SHP77 (cell line): ENCODE measurements at regions not wholly inside any gene's neighbourhood (a gene's known extent, or its start where the extent isn't known, plus 50 kb on each side); places are given as distances from the start of the nearest gene placed in this dataset.
"Not testable (repeated sequence)": the region's sequence is repeated elsewhere in the genome, so short reads cannot be mapped to it uniquely, and the experiment has no call there.

Experiments used
- DNase-seq, 2 experiments: peaks; one replicate each; lab custom pipeline; 2025; lab: John Stamatoyannopoulos, UW

DNA sequence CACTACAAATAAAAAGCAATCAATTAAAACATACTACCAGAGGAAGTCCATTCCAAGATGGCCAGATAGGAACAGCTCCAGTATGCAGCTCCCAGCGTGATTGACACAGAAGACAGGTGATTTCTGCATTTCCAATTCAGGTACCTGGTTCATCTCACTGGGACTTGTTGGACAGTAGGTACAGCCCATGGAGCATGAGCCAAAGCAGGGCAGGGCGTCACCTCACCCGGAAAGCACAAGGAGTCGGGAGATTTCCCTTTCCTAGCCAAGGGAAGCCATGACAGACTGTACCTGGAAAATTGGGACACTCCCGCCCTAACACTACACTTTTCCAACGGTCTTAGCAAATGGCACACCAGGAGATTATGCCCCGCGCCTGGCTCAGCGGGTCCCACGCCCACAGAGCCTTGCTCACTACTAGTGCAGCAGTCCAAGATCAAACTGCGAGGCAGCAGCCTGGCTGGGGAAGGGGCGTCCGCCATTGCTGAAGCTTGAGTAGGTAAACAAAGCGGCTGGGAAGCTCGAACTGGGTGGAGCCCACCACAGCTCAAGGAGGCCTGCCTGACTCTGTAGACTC is 106.0 kb downstream of the BUD13 start:
- not testable (repeated sequence) for DNase-seq

DNA sequence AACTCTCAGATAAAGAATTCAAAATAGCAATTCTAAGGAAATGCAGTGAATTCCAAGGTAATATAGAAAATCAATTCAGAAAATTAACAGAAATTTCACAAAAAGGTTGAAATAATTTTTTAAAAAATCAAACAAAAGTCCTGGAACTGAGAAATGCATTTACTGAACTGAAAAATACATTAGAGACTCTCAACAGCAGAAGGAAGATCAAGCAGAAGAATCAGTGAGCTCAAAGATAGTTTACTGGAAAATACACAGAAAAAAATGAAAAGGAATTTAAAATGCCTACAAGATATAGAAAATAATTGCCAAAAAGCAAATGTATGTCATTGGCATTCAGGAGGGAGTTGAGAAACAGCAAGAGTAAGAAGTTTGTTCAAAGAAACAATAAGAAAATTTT is 107.3 kb downstream of the BUD13 start:
- no peak for DNase-seq

DNA sequence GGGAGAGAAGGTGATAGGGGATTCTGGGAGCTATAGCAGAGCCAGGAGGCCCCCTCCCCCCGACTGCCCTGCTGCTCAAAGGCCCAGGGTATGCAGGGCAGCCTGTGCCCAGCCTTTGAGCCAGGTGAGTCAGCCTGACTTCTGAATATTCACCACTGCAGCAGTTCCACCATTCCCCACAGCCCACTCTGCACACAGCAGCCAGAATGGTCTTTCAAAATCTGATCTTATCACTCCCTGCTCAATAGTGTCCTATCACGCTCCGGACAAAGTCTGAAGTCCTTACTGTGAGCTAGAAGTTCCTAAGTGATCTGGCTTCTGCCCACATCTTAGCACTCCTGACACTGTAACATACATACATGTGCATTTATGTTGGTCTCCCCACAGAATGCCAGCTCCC is 111.7 kb downstream of the BUD13 start:
- no peak for DNase-seq

DNA sequence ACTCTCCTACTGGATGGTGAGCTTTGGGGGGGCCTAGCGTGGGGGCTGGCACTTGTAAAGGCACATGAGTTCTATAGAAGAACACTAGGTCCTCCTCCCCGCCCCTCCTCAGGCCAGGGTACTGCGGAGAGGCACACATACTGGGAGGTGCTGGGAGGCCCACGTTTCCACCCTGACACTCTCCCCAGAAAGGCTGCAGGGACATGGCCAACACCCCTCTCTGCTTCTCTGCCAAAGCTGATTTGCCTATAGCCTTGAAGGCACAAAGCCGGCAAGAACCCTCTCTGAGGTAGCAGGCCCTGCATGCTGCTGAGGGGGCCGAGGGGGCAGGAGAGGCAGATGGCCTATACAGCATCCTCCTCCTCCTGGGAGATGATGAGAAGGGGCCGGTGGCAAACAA is 112.8 kb downstream of the BUD13 start:
- DNase-seq = no peak

DNA sequence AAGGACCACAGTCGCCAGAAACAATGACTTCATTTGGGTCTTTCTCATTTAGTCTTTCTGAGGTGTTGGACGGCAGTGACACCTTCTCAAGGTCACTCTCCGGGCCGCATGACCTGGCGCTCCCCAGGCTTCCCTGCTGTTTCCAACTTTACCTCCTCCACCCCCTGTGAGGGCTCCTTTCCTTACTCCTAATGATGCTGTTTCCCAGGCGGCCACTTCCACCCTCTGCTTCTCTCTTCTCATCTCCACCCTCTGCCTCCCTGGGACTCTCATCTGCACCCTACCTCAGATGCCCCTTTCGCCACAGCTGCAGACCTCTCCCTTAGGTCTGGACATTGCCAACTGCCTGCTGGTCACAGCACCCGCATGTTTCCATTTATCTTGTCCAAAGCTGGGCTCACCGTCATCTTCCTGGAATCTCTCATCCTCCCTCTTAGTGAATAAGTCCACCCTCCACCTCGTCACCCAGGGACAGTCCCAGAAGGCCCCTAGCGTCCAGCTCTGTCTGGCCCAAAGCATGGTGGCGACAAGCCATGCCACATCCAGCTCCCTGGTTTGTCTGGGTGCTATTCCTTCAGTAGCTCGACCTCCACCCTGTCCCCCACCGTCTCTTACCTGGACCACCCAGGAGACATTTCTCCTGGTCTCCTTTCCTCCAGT is 113.8 kb downstream of the BUD13 start:
- no peak for DNase-seq

DNA sequence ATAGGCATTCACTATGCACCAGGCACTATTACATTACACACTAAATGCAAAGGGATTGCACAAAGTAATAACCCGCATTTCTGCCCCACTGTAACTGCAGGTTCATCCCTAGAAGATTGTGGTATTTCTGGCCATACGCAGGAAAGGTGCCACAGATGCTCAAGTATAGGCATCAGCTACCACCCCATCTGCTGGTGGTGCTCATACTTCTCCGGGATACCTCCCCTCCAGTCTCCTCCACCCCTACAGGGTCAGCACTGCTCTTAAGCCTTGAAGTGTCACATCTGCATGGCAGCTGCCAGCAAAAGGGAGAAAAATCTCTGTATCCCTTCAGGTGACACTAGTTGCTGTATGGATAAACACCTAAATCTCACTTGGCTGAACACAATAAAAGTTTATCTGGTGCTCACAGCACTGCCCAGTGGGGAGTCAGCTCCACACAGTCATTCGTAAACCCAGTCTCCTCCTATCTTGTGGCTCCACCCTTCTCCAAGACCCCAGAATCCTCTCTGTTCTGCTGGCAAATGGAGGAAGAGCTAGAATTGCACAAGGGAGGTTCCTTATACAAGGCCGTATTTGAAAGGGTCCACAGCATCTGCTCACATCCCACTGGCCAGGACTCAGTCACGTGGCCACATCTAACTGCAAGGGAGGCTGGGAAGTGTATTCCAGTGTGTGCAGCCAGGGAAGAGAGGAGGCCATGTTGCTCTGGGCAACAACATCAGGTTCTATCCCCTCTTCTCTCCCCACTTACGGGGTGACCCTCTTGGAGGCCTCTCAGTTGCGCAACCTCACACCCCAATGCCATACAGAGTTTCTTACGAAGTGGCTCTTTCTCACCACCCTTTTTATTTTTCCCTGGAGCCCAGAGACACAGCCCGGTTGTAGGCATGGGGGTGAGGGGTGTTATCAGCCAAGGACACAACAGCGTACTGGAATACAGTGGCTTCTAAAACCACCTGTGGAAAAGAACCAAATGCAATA is 114.7 kb downstream of the BUD13 start:
- no peak for DNase-seq

DNA sequence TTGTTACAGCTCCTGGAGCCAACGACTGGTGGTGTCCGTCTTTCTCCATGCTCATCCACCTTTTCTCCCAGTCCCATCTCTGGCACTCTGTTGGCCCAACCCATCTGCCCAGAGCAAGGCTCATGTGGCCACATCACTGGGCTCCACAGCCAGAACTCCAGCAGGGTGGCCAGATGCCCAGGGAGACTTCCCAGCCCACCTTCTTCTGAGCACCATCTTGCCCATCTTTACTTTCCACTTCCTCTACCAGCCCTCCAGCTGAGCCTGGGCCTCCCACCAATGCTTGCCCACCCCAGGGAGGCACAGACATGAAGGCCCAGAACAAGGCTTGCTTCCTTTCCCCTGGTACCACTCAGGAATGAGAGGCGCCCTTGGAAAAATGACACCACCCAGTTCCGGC is 116.8 kb downstream of the BUD13 start:
- DNase-seq = no peak

DNA sequence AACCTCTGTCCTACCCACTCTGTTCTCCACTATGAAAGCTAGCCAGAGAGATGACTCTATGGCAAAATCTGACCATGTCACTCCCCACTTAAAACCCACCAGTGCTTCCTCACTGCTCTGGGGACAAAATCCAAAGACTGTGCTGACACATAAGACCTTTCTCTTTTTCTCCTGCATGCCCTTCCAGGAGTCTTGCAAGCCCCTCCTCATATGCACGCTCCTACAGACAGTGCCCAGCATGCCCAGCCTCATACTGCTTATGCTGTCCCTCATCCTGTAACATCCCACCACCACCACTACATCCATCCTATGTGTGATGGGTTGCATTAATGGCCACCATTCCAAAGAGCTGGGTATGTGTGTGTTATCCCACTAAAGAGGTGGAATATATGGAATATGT is 118.3 kb downstream of the BUD13 start:
- no peak for DNase-seq

DNA sequence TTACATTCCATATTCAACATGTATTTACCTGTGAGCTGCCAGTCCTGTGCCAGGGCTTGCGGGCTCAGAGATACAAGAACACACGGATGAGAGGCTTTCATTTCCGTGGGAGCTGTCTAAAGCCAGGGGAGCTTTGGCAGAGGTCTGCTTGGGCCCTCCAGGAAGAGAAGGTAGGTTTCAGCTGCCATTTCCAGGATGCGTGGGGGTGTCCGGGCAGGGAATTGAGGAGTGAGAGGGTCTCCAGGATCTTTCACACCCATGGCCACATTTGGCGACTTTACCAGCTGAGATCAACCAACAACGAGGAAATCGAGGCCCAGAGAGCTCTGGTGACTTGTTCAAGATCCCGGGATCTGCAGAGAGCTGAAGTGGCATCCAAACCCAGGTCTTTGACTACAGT is 119.6 kb downstream of the BUD13 start:
- no peak for DNase-seq

DNA sequence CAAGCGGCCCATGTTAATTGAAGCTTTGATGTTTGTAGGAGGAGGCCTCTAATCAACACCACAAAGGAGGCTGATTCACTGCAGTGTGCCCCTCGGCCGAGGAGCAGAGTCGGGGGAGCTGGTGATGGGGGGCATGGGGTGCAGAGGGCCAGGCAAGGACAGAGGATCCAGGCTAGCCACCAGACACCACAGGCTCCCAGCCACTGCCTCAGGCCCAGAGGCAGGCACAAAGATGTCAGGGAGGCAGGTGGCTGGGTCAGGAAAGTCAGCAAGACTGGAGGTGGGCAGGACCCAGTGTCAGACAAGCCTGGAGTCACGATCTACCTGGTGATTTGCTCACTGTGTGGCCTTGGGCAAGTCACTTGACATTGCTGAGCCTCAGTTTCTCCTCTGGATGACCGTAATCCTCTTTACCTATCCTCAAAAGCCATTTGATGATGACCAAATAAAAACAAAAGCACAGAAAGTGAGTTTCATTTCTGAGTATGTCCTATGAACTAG is 121.0 kb downstream of the BUD13 start:
- DNase-seq = no peak

DNA sequence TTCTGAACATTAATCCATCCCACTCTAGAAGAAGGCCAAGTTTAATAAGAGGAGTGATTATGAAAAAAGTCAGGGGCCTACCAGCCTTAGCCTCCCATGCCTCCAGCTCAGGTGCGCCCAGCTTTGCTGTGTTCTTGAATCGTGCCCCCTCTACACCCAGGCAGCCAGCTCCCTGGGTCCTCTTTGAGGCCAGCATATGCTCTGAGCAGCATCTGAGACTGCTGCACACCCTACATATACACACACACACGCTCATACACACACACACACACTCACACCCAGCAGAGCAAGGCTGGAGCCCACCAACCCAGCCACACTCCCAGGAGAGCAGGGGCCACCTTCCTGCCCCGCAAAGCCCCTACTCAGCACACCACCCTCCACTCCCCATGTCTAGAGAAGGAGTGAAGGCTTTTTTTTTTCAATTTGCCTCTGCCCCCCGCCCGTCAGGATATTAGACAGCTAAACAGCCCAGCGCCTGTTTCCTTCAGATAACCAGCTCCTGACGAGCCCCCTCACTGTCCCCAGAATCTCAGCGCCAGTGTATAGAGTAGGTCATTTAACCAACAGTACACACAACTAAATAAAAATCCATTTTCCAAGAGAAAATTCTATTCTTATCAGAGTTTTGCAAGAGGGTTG is 121.6 kb downstream of the BUD13 start:
- no peak for DNase-seq

DNA sequence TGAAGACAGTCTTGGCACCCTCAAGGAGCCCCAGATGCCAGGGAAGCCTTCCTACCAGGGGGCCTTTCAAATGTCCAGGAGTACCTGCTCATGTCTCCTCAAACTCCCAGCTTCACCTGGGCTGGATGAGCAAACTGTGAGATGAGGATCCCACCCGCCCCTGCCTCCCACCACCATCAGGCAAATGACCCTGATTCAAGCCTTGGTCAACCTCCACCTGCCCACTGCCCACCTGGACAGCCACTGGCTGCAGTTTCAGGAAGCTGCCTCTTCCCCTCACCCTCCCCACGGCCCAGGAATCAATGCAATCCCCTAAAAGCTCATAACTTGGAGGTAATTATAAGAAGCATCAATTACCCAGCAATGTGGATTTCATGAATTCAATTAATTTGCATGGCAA is 122.7 kb downstream of the BUD13 start:
- DNase-seq = no peak

DNA sequence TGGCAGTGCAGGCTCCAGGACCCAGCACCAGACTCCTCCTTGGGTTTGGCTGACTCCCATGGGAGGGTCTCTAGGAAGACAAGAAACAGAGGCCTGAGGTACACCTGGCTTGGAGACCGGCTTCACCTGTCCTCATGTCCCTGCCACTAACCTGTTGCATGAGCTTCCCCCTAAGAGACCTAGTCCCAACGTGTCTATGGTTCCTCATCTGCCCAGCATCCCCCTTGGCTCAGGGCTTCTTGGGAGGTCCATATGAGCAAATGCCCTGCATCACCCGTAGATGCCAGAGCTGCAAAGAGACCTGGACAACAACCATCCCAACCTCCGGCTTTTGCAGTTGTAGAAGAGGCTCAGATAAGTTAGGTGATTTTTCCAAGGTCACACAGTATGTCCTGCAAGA is 123.5 kb downstream of the BUD13 start:
- DNase-seq = no peak

DNA sequence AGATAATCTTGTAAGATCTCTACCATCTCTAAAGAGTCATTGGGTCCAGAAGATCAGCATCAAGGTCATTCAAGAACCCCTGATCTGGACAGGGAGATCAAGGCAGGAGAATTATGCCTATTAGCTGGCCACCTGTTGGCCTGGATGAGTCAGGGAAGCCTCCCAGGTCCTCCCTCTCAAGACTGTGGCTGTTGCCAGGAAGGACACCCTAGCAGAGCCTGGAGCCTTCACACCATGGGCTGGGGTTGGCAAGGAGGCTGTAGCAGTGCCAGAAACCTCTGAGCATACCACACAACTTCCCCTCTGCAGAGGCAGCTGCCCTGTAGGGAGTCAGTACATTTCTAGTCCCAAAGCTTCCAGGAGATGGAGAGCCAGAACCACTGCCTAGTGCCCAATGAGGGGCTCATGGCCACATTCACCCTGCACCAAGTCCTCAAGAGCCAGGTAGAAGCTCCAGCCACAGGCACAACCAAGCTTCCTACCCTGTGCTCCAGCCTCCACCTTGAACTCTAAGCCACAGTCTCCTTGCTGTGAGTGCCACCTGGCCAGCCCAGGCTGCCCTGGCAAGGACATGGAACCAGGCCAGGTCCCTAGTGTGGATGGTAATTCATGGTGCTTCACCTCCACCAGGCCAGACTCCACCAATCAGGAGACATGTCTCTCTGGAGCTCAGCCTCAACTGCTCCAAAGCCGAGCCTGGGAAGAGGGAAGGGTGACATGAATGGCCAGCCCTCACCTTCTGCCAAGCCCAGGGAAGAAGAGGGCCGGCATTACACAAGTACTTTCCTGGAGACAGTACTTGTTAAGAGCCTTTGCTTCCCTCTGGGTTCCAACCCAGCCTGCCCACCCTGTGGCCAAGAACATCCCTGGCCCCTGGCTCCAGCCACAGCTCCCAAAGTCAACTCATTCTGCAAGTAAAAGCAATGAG is 124.3 kb downstream of the BUD13 start:
- DNase-seq = no peak

DNA sequence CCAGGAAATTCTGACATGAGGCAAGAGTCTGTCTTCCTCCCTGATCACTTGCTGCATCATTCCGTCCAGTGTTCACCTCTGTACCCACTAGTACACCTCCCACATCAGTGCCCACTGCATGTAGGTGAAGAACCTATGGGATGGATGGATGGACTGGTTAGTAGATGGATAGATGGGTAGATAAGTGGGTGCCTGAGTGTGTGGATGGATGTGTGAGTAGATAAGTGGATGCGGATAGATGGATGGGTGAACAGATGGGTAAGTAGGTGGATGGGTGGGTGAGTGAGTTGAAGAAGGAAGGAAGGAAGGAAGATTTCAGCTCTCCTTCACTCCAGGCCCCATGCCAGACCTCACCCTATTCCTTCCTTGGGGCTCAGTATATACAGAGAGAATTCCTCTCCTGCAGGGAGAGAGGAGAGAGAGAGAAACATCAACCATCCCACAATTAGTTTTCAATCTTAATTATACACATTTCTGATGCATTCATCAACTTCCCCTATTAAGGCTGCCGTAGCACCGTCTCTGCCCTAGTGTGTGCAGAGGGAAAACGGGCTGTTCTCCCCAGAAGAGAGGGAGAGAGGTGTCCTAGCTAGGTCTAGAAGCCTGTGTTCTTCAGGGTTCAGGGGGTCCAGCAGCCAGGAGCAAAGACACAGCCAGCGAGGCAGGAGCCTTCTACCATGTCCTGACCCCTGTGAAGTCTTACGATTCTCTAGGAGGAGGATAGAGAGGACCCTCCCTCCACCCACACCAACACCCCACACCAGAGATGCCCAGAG is 125.3 kb downstream of the BUD13 start:
- DNase-seq = no peak

DNA sequence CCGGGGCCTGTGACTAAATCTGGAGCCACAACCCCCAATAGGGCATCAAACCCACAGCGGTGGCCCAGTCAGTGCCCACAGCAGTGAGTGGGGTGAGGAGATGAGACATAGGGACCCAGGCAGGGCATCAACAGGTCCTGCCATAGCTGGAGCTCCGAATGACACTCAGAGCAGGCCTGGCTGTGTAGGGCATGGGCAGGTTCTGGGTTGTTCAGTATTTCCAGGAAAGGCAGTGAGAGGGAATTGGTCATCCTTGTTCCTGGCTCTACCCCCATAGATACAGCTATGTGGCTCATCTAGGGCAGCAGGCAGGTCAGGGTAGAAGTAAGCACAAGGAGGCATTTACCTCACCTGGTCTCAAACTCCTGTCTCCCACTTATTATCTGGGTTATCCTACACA is 126.6 kb downstream of the BUD13 start:
- no peak for DNase-seq

DNA sequence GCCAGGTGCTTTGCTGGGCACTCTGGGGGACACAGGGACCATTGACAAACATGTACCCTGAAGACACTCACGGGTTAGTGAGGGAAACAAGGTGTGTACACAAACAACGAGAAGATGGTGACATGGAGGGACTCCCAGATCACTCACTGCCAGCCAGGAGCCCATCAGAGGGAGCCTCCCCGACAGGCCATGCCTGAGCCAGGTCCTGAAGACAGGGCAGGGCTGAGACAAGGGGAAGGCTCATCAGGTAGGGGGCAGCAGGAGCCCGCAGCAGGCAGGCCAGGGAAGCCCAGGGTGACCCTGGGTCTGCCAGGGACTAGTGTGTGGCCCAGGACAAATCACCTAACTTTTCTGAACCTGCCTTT is 127.9 kb downstream of the BUD13 start:
- DNase-seq = no peak

DNA sequence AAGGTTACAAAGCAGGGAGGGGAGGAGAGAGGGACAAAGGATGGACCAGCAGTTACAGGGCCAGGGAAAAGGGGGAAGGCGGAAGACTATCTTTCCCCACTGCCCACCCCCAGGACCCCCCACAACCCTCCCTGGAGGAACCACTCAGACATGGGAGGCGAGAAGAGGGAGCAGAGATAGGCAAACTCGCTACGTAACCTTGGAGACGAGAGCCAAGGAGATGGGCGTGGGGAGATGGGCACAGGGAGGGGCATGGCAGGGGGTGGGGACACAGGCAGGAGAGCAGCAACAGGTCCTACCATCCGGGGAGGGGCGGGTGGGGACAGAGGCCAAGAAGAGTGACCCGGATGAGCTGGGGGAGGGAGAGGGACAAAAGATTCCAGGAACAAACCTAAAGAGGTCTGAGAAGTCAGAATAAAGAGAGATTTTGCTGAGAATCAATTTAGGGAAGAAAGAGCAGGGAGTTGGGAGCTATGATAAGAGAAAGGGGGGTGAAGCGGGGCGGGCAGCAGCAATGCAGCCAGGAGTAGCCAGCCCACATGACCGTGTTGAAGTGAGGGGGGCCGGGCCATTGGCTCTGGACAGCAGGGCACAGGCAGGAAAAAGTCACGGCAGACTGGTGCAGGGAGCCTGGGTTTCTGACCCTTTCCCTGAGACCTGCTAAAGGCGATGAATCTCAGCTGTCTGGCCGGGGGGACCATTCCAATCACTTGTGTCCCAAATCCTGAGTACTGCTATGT is 128.4 kb downstream of the BUD13 start:
- no peak for DNase-seq

DNA sequence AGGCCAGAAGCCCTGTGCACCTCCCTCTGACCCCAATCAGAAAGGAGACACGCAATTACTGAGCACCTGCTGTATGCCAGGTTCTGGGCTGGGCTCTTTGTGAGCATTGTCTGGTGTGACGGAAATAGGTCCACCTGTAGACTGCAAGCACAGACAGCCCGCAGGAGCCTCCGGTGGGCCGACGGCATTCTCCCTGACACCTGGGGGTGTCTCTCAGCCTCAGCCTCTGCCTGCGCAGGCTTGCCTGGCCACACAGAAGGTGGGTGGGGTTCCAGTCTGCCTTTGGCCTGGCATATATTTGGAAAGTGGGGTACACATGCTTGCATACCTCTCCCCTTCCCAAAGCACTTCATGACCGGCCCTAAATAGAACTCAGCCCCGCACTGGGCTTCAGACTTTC is 129.3 kb downstream of the BUD13 start:
- DNase-seq = no peak

DNA sequence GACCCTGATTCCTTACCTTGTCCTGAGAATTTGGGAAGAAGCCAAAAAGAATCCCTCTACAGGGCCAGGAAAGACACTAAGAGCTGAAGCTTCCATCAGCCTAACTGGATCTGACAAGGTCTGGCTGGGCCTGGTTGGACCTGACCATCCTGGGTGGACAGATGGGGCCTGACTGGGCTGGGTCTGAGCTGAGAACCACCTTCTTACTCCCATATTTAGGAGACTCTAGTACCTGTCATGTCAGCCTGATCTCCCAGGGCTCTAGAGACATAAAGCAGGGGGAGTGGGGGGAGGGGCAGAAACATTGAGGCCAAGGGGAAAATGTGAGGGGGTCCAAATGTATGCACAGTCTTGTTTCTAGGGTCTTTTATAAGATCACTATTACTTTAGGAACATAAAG is 129.9 kb downstream of the BUD13 start:
- DNase-seq = no peak
